Activated CD8-positive, alpha-beta memory T cell treated with anti-CD3 and anti-CD28 coated beads, Interleukin-2, amount 50 U/mL, for 4 hours (primary cell): ENCODE measurements at regions not wholly inside any gene's neighbourhood (a gene's known extent, or its start where the extent isn't known, plus 50 kb on each side); places are given as distances from the start of the nearest gene placed in this dataset.

Experiments
- DNase-seq: peaks from one replicate; pipeline ENCODE4 v3.0.0-alpha.2; 2020

DNA sequence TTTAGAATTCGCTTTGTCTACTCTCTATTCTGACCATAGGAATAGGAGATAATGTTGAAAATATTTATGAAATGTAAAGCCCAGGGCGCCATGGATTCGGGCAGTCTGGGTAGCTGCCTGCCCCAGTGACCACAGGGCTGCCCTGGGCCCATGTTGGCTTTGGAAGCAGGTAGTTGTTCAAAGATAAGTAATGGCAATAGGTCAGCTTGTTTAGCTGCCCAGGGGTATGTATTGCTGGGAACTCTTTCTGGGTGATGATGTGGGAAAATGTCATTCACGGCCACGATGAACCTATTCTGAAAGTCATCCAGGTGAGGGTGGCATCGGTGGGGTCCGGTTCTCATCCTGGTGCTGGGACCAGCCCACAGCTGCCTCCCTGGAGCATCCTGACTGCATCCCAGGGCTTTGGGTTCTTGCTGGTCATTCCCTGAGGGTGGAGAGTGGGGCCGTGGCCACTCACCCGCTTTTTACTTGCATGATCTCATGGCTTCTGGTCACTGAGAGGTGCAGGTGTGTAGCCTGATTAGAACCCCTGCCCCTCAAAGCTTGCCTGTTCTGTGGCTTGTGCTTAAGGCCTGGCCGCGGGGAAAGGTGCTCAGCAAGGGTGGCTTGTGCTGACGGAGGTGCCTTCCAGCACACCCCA, 102.8 kb downstream of the ERMARD start:
- no peak for DNase-seq

DNA sequence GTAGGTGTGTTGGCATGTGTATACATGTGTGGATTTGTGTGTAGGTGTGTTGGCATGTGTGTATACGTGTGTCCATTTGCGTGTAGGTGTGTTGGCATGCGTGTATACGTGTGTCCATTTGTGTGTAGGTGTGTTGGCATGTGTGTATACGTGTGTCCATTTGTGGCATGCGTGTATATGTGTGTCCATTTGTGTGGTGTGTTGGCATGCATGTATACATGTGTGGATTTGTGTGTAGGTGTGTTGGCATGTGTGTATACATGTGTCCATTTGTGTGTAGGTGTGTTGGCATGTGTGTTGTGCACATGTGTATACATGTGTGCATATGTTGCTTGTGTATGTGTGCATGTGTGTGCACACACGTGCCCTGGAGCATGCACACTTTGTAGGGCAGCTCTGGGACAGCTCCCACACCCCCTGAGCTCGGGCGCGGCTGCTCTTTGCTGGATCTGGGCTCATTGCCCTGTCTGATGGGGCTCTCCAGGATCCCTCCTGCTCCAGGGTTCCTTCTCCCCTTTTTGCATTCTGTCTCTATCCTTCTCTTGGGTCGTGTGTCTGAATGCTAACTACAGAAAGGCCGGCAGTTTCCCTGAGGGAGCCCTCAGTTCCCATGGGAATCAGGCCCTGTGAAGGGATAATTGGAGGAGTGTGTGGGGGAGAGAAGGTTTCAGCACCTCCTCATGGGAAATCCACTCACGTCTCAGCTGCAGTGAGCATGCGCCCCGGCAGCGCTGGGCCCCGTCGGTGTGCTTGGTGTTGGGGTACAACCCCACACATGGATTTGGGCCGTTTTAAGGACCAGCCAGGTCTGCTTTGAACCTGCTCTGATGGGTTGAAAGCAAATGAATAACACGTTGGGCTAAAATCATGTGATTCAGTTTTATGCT, 102.0 kb downstream of the ERMARD start:
- no peak for DNase-seq

DNA sequence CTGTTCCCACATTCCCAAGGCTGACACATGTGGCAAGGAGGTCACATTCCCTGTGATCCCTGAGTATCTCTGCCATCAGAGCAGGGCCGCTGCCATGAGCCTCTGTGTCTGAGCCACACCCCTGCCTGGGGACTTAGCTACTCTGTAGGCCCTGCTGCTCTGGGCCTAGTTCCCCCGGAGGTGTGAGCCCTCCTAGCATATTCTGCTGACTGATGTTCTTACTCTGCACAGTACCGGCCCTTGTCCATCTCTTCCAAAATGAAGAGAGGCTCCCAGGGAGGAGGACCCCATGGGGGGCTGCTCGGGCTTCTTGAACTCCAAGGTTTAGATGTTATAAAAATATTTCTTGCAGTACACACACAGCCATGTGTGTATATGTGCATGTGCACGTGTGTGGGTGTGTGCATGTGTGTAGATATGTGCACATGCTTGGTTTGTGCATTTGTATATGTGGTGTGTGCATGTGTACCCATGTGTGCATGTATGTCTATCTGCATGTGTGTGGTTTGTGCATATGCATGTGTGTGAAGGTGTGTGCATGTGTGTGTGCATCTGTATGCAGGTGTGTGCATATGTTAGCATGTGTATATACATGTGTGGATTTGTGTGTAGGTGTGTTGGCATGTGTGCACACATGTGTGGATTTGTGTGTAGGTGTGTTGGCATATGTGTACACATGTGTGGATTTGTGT, 101.2 kb downstream of the ERMARD start:
- no peak for DNase-seq

DNA sequence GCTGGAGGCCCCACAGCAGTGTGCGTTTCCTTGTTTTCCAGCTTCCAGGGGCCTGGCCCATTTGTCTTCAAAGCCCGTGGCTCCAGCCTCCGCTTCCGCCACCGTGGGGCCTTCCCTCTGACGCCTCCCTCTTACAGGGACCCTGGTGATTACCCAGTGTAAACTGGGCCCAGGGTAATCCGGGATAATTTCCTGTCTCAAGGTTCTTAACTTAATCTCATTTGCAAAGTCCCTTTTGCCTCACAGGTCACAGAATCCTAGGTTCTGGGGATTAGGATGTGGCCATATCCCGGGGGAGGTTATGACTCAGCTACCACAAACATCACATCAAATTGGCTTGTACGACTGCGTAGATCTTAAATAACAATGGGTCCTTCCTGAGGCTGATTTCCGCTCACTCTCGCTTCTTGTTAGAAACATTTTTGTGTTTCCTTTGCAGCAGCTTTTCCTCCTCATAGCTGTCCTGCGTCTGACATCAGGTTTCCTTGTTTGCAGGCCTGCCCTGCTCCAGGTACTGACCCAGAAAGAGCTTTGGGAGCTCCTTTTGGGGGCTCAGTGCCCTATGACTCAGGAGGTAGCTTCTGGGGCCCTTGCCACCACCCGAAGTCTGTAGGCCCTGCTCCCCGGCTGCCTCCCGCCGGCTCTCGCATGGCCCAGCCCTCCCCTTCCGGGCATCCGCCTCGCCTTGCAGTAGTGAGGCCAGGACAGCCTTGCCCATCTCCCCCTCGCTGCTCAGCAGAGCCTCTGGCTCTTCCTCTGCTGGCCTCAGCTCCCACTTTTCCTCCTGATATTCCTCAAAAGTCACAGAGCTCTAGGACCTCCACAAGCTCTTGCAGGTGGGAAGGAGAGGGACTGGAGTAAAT, 100.5 kb downstream of the ERMARD start:
- DNase-seq: no peak

DNA sequence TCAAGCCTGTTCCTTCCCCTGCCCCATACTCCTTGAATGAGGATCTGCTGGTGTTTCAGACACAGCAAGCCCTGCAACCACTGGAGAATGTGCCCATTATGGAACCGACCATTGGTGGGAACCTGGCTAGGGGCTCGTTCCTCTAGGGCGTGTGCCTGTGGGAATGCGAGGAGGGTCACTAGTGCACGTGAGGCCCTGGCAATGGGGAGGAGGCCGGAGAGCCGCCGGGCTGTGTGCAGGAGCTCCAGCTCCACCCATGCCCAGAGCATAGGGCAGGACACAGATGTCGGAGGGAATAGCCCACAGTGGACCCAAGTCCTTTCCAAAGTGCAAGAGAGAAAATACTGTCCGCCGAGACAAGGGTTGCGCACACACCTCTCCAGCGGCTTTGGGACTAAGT, 99.3 kb downstream of the ERMARD start:
- no peak for DNase-seq

DNA sequence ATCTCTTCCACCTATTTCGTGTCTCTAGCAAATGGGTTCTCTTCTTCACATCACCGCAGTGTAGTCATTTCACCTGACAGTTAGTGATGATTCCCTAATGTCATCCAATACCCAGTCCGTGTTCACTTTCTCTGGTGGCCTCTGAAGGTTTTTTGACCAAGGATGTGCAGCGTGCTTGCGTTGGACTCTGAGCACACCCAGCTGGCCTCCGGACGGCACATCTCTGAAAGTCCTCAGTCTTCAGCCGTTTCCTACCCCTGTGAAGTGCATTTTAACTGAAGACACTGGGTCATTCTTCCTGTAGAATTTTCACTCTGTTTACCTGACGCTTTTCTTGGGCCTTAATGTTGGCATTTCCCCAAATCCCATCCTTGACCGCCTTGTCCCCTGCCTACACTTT, 98.7 kb downstream of the ERMARD start:
- no peak for DNase-seq

DNA sequence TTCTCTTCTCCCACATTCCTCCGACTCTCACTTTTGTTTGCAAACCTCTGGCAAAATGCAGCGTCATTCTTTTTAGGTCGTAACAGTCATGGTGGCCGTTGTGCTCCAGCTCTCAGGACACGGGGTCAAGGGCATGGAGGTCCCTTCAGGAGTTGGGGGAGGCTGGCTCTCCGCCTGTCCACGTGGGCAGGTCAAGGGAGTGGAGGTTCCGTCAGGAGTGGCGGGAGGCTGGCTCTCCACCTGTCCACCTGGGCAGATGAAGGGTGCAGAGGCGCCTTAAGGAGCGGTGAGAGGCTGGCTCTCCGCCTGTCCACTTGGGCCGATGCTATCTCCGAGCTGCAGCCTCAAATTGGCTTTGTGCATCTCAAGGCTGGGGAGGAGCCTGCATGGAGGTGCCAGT, 98.0 kb downstream of the ERMARD start:
- no peak for DNase-seq

DNA sequence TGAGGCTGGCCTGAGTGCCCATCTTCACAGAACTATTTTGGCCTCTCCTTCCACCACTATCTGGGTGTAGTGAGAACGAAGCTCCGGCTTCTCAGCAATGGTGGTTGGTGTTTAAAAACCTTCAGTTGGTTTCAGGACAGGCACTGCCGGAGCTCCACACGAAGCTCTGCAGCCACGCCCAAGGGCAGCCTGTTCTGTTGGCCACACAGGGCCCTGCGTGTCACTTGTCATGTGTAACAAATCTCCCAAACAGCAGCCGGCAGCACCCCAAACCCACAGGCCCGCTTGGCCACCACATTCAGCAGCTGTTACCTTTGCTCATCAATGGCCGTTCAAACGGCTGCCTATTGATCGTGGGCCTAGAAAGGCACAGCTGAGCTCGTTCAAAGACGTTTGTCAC, 97.5 kb downstream of the ERMARD start:
- no peak for DNase-seq

DNA sequence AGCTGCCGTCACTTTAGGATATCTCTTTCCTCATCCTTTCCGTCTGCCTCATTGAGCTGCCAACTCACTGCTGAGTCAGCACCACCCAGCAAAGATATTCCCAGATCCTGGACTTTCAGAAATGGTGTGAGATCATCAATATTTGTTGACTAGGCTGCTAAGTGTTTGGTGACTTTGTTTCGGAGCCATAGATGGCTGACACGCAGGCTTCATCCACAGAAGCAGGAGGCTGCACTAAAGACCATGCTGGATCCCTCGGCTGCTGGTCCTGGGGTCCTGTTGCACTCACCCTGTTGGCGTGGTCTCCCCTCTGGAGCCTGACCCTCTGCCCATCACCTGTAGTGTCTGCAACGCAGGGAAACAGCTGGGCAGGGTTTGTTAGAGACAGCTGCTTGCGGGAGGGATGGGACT, 96.5 kb downstream of the ERMARD start:
- no peak for DNase-seq

DNA sequence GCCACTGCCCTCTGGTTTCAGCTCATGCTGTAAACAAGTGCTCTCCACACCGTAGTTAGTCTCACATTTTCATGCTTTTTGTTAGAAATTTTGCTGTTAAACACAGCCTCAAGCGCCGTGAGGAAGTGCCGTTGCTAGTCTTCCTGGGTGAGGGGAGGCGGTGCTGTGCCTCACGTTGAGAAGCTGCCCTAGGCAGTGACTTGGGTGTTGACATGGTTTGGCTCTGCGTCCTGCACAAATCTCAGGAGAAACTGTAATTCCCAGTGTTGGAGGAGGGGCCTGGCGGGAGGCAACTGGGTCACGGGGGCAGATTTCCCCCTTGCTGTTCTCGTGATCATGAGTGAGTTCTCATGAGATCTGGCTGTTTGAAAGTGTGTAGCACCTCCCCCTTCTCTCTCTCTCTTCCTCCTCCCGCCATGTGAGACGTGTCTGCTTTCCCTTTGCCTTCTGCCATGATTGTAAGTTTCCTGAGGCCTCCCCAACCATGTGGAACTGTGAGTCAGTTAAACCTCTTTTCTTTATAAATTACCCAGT, 95.8 kb downstream of the ERMARD start:
- no peak for DNase-seq

DNA sequence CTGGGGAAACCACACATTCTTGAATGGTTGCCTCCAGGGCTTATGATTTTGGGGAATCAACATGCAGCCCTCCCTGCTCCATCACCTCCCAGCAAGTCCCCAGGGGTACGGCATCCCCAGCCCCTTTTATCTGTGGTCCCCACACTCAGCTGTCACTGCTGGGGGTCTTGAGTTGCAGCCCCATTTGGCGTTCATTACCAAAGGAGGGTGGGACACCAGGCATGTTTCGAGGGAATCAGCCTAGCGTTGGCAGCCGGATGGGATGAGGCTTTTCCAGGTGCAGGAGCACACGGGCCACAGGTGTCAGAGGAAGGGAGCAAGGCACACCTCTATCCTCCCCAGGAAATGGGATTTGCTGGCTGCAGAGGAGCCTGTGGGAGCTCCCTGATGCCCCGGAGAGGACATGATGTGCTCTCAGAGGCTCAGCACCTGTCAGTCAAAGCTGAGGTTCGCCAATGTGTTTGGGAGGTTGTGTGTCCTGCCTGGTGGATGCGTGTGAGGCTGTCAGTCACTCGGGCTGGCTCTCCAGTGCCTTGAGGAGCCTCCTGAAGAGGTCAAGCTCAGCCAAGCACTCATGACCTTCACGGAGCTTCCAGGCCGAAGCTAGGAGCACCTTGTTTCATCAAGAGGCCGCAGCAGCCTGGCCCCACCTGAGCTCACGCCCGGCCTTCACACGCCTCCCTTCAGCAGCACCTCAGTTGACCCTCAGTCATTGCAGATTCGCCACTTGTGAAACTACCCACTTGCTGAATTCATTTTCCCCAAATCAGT, 95.0 kb downstream of the ERMARD start:
- DNase-seq: no peak

DNA sequence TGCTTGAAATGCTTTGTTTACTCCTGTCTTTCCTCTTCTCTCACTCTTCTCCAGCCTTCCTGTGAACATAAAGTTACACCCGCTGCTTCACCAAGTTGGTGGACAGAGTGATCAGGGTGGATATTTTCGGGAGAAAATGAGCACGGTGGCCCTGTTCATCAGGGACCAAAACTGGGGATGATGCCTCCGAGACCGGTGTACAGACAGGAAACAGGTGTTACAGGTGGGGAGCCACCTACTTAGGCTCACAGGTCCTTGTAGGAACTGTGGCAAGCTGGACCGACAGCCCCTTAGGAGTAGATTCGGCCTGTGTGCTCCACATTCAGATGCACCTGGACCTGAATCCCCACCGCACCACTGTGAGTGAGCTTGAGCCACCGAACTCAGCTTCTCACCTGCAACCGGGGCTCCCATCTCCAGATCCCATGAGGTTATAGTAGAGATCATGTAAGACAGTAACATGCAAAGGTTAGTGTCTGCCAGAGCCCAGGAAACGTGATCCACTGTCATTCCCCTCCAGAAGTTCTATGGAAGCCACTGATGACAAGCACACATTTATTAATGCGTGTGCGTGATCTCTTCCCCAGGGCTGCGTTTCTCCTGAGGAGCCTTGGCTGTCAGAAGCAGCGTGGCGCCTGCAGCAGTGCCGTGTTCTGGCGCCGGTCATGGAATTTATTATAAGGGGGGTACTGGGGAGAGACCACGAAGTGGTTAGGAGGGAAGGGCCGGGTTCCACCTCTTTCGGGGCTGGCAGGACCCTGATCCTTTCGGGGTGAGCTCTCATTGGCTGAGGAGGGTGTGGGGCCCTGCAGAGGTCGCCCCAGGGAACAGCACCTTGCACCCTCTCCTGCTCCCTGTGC, 94.2 kb downstream of the ERMARD start:
- no peak for DNase-seq

DNA sequence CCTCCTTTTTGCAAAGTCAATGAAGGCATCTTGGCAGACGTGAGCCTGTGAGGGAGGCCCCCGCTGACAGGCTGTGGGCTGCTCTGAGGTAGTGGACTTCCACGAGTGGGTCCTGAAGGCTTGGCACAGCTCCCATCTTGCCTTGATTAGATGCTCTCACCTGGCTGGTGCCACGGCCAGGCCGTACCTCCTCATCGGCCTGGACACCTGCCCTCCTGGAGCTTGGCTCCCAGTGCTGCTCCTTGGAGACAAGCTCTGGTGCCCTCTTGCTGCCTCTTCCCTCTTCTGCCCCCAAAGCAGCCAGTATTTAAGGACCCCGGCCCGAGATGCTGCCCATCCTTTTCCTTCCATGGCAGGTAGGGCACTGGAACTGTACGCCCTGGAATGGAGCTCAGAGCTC, 93.5 kb downstream of the ERMARD start:
- DNase-seq: no peak

DNA sequence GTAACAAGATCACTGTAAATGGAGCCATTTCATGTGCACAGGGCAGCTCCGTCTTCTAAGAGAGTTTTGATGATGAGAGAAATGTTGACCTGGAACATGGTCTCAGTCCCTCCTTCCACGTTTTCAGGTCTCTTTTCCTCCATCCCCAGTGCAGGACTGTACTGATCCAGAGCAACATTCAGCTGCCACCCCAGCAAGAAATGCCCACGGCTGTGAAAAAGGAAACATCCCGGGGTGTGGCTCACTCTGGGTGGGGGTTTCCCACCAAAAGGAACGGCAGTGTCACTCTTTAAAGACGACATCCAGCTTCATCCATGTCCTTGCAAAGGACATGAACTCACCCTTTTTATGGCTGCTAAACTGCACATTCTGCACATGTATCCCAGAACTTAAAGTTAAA, 92.6 kb downstream of the ERMARD start:
- DNase-seq: no peak

DNA sequence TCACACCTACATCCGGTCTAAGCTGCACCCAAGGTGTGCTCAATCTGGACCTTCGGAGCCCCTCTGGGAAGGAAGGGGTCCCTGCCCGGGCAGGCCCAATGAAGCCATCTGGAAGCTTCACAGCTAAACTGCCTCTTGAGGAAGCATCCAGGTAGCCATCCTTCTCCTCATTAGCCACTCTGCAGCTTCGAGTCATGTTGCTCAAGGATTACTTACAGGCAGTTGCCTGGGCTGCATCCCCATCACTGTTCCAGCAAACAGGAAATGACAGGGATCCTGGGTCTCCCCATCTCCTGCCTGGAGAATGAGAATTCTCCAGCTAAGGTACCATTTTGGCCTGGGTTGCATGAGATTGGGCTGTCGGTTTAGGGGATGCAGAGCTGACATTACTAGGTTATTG, 91.7 kb downstream of the ERMARD start:
- DNase-seq: no peak

DNA sequence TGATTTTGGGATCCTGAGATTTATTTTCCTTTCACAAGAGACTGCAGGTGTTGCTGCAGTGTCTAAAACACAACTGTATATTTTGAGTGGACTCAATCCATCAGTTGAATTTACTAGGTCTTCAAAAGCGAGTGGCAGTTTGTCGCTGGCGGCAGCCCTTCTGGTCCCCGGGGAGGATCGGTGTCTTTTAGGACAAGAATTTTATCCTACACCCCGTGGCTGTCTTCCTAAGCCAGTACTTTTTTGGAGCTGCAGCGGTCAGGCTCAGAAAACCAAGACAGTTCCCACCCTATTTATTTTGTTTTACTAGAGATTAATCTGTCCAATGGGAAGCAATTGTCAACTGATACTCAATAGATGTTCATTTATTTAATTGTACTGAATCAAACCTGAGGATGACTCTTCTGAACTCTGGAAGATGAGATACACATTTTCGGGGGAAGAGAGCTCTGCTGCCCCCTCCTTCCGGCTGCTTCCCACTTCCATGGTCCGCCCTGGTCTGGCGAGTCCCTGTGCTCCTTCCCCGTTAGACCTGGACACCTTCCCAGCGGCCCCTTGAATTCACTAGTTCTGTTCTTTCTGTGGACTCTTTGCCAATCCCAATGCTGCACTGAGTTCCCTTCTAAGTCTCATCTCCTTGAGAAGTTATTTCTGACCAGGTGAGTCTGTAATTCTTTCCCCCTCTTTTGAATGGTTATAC, 90.6 kb downstream of the ERMARD start:
- no peak for DNase-seq

DNA sequence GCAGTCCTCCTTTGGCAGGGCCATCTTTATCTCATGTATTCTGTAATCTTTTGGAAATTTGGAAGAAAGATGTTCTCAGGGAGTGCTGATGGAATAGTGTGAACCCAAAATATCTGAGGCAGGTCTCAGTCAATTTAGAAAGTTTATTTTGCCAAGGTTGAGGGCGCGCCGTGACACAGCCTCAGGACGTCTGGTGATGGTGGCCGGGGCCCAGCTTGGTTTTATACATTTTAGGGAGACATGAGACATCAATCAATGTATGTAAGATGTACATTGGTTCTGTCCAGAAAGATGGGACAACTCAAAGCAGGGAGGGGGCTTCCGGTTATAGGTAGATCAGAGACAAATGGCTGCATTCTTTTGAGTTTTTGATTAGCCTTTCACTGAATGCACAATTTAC, 89.8 kb downstream of the ERMARD start:
- no peak for DNase-seq

DNA sequence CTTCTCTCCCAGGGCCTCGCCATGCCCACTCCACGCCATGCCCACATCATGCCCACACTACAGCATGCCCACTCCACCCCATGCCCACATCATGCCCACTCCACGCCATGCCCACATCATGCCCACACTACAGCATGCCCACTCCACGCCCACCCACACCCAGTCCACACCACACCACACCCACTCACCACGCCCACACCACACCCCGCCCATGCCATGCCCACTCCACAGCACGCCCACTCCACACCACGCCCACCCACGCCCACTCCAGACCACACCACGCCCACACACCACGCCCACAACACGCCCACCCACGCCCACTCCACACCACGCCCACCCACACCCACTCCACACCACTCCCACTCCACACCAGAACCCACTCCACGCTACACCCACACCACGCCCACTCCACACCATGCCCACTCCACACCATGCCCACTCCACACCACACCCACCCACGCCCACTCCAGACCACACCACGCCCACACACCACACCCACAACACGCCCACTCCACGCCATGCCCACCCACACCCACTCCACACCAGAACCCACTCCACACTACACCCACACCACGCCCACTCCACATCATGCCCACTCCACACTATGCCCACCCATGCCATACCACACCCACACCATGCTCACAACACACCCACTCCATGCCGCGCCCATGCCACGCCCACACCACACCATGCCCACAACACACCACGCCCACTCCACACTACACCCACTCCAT, 88.6 kb downstream of the ERMARD start:
- DNase-seq: no peak

DNA sequence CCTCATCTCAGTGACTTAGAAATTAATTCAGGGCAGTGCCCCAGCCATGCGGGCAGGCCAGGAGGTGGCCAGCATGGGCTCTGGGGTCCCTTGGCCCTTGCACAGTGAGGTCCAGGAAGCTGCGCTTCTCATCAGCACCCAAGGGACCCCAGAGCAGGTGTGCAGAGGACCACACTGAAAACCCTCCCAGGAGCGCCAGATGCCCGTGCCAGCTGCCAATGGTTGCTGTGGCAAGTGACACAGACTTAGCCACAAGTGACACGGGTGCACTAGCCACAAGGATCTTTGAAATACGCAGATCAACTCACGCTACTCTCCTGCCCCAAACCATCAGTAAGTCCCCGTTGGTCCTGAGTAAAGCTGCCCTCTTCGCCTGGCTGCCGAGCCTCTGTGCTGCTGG, 88.1 kb downstream of the ERMARD start:
- DNase-seq: no peak
